ENCODE measurements at regions not wholly inside any gene's neighbourhood (a gene's known extent, or its start where the extent isn't known, plus 50 kb on each side); places are given as distances from the start of the nearest gene placed in this dataset.

GRCh38 chr2:217631115-217631514 lies 371.7 kb downstream of the TNS1 start:
- H3K9me3 ChIP-seq (ENCODE audit: control insufficient read depth, low read length): no peaks in the 10 kb centered on the region
- no peak overlapping the region for H3K27ac ChIP-seq
- H3K36me3 ChIP-seq (ENCODE audit: control insufficient read depth, insufficient read depth, low read length): no peaks in the 10 kb centered on the region
- no peak overlapping the region for H2AFZ ChIP-seq
- H3K4me2 ChIP-seq (ENCODE audit: low read length): no peak overlapping the region
- H3K79me2 ChIP-seq: peaks cover 35% of the 10 kb centered on the region
- no peak overlapping the region for H3K9ac ChIP-seq
- no peaks in the 10 kb centered on the region for H3K27me3 ChIP-seq (ENCODE audit: control insufficient read depth, insufficient read depth, low read length)
- TF ChIP-seq CTCF (IDR thresholded peaks at IDR 0.05): no peak
- peaks cover 16% of the 10 kb centered on the region for H3K4me1 ChIP-seq
- no peak overlapping the region for H3K4me3 ChIP-seq (ENCODE audit: low read depth, low read length)

- Histone ChIP-seq H3K27ac (no peak overlapping the region), H3K9me3 (ENCODE audit: control insufficient read depth, low read length) (no peaks in the 10 kb centered on the region), H3K4me3 (ENCODE audit: low read depth, low read length) (no peak overlapping the region), H2AFZ (no peak overlapping the region), H3K79me2 (peaks cover 27% of the 10 kb centered on the region), H3K4me2 (ENCODE audit: low read length) (no peak overlapping the region), H3K36me3 (ENCODE audit: control insufficient read depth, insufficient read depth, low read length) (no peaks in the 10 kb centered on the region), H3K9ac (no peak overlapping the region), H3K27me3 (ENCODE audit: control insufficient read depth, insufficient read depth, low read length) (no peaks in the 10 kb centered on the region), H3K4me1 (peaks cover 16% of the 10 kb centered on the region)
- no peak for TF ChIP-seq CTCF (IDR thresholded peaks at IDR 0.05)
Observed at GRCh38 chr2:217629347-217629746, 373.4 kb downstream of the TNS1 start.

GRCh38 chr2:217628061-217628460 lies 374.7 kb downstream of the TNS1 start:
- Histone ChIP-seq H3K36me3 (ENCODE audit: control insufficient read depth, insufficient read depth, low read length) (no peaks in the 10 kb centered on the region), H3K4me1 (peaks cover 16% of the 10 kb centered on the region), H3K9ac (no peak overlapping the region), H3K27me3 (ENCODE audit: control insufficient read depth, insufficient read depth, low read length) (no peaks in the 10 kb centered on the region), H2AFZ (no peak overlapping the region), H3K79me2 (peaks cover 28% of the 10 kb centered on the region), H3K9me3 (ENCODE audit: control insufficient read depth, low read length) (no peaks in the 10 kb centered on the region), H3K4me3 (ENCODE audit: low read depth, low read length) (no peak overlapping the region), H3K4me2 (ENCODE audit: low read length) (no peak overlapping the region), H3K27ac (peak overlapping the region; percentile 17)
- TF ChIP-seq CTCF (IDR thresholded peaks at IDR 0.05): no peak

- Histone ChIP-seq H3K4me3 (ENCODE audit: low read depth, low read length) (no peak overlapping the region), H3K27ac (no peak overlapping the region), H3K9me3 (ENCODE audit: control insufficient read depth, low read length) (no peaks in the 10 kb centered on the region), H3K36me3 (ENCODE audit: control insufficient read depth, insufficient read depth, low read length) (no peaks in the 10 kb centered on the region), H3K4me2 (ENCODE audit: low read length) (no peak overlapping the region), H3K9ac (no peak overlapping the region), H3K4me1 (peaks cover 16% of the 10 kb centered on the region), H3K79me2 (peaks cover 28% of the 10 kb centered on the region), H3K27me3 (ENCODE audit: control insufficient read depth, insufficient read depth, low read length) (no peaks in the 10 kb centered on the region), H2AFZ (no peak overlapping the region)
- no peak for TF ChIP-seq CTCF (IDR thresholded peaks at IDR 0.05)
Observed at GRCh38 chr2:217626926-217627325, 375.9 kb downstream of the TNS1 start.

GRCh38 chr2:217625557-217626169 lies 377.1 kb downstream of the TNS1 start:
- Histone ChIP-seq H2AFZ (no peak overlapping the region), H3K4me3 (ENCODE audit: low read depth, low read length) (no peak overlapping the region), H3K4me1 (peaks cover 16% of the 10 kb centered on the region), H3K36me3 (ENCODE audit: control insufficient read depth, insufficient read depth, low read length) (no peaks in the 10 kb centered on the region), H3K4me2 (ENCODE audit: low read length) (no peak overlapping the region), H3K9me3 (ENCODE audit: control insufficient read depth, low read length) (no peaks in the 10 kb centered on the region), H3K79me2 (peaks cover 28% of the 10 kb centered on the region), H3K9ac (no peak overlapping the region), H3K27ac (no peak overlapping the region), H3K27me3 (ENCODE audit: control insufficient read depth, insufficient read depth, low read length) (no peaks in the 10 kb centered on the region)
- no peak for TF ChIP-seq CTCF (IDR thresholded peaks at IDR 0.05)
